CD4-positive, alpha-beta T cell treated with Interleukin-6 for 4 hours (primary cell): ENCODE measurements at regions not wholly inside any gene's neighbourhood (a gene's known extent, or its start where the extent isn't known, plus 50 kb on each side); places are given as distances from the start of the nearest gene placed in this dataset.

Experiments
- DNase-seq: peaks from one replicate; pipeline ENCODE4 v3.0.0-alpha.2; 2020; ENCODE audit warnings: mixed read lengths

DNA sequence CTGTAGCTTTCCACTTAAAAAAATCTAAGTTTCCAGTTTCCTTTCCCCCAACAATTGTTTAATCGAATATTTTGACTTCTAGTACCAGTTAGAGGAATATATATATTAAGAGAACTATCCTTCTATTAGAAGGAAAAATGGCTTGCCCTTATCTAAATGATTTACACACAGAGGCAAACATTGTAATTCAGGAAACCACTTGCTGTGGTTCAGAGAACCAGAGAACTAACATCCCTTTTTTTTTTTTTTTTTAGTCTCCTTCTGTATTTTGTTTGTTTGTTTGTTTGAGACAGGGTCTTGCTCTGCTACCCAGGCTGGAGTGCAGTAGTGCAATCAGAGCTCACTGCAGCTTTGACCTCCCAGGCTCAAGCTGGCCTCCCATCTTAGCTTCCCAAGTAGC, 746.6 kb downstream of the VRK1 start:
- no peak for DNase-seq

DNA sequence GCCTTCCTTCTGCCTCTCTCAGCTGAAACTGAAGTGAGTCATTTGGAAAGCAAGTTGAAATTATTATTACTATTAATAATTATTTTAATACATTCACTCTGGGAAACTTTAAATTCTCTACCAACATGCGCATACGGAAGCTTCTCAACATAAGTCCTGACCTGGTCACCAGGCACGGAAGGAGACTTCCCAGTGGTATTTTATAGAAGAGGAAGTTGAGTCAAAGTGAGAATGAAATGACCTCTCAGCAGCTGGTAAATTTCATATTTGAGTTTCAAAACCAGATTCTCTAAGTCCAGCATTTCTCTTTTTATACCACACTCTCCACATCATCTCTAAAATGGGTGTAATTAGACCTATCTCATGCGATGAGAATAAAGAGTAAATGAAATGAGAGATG, 747.4 kb downstream of the VRK1 start:
- DNase-seq, result no peak

DNA sequence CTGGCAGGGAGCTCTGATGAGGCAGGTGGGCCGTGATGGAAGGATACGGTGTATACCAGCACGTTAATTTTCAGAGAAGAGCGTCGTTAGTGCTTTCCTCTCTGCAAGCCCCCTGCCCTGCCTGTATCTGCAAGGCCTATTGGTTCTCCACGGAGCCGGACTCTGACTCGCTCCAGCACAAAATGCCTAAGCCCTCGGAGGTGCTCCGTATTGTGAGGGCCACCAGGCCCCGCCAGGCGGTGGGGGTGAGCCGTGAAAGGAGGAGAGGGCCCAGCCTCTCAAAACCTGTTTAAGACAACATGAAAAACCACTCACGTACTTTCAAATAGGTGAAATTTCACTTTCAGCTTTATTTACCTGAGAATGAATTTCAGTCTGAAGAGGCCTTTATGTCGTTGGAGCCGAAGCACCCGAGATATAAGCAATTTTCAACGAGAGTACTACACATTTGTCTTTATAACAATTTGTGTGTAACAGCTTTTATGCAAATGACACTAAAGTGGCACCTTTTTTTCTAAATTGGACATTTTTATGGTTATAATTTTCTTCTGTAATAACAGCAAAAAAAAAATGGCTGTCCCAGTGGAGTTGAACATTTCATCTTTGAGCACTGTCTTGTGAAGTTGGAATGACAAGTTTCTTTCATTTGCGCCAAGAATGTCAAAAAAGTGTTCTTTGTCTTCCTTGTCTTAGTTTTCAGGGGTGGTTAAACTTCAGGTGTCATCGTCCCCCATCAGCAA, 749.5 kb downstream of the VRK1 start:
- no peak for DNase-seq

DNA sequence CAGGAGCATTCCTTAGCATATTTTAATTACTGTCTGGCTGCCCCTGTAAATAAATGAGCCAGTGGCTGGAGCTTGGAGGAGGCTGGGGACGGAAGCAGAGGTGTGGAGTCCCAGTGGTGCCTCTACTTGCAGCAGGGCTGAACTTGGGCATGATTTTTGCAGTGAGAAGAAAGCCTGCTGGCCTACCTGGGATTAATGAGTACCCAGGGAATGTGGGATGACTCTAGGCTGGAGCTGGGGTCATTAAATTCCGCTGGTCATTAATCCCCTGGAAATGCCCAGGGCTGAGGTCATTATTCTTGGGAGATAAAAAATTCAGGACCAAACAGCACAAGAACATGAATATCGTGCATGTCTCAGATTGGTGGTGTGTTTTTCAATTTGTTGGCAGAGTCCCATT, 753.3 kb downstream of the VRK1 start:
- DNase-seq, result no peak

DNA sequence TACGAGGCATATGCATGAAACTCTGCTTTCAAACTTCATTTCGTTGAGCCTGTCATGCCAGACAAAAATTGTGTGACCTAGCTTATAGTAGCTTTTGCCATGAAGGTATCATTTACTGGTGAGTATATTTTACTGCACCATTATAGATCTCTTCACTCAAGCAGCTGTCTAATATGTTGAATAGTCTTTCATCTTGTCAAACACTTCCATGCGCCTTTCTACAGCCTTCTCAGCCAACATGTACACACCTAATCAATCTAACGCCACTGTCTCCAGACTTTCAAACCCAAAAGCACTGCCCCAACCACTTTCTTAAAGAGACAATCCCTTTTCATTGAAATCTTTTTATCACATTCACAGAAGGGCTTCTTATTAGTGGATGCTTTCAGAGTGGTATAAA, 757.4 kb downstream of the VRK1 start:
- no peak for DNase-seq

DNA sequence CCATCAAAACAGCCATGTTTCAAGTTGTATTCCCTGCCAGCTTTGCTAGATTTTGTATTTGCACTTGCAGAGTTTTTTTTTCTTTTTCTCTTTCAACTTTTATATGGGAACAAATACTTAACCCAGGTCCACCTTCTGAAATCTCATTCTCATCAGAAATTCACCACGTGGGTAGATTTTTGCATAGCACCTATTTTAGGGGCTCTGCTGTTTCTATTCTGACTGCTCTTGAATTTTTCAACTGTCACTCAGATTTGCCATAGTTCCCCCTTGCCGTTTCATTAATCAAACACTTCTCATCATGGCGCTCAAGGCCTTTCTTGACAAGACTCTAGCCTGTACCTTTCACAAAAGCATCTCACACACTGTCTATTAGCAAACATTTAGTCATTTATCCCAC, 767.2 kb downstream of the VRK1 start:
- no peak for DNase-seq

DNA sequence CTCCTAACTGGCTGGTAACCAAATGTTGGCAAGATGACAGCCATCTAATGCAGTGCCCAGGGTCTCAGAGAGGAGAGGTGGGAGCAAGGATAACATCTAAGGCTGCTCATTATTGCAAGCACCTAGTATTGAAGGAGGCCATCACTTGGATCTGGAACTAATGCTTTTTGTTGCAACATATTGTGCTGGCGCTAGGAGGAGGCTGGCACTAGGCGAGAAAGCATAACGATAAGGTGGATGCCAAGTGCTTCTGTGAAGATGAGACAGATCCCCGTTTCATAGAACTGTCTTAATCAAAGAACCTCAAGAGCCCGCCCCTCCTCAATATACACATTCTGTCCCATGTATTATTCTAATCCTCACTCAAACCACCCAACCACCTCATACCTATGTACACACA, 774.0 kb downstream of the VRK1 start:
- DNase-seq, result no peak

DNA sequence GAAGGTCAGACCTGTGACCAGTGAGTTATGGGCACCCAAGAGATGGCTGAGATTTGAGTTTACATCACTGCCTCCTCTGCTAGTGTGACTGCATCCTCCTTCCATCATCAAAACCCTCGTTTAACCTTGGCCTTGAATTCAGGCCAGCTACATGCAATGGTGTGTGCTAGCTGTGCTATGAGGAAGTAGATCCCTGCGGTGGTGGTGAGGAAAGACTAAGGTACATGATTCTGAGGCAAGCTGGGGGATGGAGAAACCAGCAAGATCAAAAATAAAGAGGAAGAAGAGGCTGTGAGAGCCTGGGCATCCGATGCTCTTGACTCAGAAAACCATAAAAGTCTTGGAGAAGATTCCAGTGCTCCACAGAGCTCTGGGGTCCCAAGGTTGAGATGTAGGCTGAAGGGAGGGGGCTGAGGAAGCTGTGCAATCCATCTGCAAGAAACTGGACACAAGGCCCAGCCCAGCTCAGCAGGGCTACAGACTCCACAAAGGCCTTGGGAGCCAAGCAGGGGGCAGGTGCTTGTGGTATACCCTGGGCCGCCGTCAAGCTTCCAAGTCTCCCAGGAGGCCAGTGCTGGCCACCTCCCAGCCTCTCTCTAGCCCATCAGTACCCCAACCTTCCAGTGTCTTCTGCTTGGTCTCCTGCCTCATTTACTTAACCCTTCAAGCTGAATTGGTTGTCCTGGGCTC, 774.8 kb downstream of the VRK1 start:
- DNase-seq, result no peak

DNA sequence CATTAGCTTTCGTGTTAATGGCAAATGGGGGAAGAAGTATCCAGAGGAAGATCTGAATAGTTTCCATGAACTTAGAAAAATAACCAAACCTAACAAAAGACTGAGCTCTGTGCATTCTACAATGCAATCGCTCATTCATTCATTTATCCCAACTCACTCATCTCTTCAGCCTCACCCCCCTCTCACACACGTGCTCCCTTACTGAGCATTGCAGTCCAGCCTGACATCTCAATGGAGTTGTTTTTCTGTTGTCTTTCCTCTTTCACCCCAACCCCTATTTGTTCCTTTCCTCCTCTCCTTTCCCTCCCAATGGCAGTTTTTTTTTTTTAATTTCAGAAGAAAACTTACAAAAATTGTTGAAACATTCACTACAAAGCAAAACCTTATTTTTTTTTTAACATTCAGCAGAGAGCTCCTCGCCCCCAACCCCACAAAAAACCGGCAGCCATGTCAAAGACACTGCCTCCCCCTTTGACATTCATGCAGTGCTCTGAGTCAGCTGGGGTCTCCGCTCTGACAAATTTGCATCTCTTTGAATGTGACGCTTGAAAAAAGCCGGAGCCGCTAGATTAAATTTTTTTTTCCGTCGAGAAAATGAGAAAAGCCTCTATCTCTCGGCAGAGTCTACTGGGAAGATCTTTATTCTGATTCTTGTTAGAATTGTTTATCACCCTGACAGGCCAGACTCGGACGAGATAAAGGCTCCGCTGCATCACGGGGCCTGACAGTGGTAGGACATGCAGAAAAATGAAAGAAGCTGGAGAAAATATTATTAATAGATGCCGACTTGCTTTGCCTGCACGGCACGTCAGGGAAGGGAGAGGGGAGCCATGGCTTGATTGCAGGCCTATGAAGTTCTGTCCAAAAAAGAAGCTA, 775.6 kb downstream of the VRK1 start:
- no peak for DNase-seq

DNA sequence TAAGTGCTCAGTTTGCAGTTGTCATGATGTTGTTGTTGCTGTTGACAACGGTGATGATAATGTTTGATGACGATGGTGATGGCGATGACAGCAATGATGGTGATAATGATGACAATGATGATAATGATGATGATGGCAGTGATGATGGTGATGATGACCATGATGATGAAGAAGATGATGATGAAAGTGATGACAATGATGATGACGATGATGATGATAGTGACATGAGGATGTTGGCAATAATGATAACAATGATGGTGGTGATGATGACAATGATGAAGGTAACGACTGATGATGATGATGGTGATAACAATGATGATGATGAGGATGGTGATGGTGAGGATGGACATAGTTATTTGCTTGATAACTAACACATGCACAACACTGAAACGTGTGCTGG, 778.5 kb downstream of the VRK1 start:
- DNase-seq, result no peak

DNA sequence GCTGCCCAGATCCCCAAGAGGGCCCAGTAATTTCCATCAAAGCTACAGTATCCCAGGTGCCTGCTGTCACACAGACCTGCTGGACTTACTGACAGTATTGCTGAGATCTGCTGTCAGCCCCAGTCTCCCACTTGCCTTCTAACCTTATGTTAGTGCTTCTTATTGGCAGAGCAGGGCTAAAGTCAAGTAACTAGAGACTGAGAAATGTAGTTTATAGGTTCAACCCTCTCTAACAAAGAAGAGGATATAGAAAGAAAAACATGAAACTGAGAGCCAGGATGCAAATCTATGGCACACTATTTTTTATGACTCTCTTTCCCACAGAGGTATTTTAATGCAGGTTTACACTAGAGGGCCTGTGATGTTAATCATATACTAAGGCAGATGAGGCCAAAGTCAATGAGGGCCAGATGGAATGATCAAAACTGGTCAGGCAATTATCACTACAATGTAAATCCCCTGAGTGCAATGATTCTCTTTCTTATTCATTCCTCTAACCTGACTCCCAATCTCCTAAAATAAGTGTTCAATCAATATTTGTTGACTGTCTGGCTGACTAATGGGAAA, 781.9 kb downstream of the VRK1 start:
- no peak for DNase-seq

DNA sequence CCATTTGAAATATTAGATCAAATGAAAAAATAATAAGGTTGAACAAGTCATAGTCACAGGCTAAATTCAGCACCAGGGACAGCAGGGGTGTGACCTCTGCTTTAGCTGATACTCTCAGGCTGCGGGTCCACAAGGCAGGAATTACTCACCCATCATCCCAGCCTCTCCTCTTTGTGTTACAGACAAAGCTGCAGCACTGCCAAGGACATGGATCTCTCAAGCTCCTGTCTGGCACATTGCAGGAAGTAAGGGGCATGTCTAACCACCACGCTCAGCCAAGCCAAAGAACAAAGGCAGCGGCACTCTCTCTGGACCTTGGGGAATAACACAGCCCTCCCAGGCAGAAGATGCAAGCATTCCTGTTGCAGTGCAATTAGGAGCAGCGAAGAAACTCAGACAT, 783.8 kb downstream of the VRK1 start:
- no peak for DNase-seq

DNA sequence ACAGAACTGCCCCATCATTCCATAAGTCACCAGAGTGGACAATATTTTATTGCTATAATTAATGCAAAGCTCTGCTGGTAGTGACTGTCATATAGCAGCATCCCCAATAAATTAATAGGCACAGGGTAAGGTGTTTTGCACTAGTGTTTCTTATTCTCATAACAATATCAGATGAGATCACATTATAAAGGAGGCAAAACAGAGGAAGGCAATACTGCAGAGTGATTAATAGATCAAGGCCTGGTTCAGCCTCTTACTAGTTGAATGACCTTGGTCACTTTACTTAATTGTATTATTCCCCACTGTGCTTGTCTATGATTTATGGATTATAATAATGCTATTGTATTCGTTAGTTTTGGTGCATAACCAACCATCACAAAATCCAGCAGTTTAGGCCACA, 784.8 kb downstream of the VRK1 start:
- no peak for DNase-seq

DNA sequence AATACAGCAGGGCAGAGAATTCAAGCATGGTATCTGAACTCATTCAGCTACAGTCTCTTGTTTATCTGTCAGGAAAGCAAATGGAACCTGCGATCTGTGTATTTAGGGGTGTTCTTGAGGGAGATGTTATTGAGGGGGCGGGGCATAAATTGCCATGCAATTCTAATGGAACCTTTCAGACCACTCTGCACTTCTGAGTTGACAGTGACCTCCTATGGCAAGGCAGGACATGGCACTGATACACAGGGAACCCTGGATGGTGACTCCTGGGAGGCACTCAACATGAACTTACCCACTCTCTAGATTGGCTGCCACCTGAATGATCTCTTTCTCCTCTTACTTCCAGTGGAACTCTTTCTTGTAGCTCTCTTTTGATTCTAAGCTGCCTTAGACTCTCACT, 787.3 kb downstream of the VRK1 start:
- no peak for DNase-seq

DNA sequence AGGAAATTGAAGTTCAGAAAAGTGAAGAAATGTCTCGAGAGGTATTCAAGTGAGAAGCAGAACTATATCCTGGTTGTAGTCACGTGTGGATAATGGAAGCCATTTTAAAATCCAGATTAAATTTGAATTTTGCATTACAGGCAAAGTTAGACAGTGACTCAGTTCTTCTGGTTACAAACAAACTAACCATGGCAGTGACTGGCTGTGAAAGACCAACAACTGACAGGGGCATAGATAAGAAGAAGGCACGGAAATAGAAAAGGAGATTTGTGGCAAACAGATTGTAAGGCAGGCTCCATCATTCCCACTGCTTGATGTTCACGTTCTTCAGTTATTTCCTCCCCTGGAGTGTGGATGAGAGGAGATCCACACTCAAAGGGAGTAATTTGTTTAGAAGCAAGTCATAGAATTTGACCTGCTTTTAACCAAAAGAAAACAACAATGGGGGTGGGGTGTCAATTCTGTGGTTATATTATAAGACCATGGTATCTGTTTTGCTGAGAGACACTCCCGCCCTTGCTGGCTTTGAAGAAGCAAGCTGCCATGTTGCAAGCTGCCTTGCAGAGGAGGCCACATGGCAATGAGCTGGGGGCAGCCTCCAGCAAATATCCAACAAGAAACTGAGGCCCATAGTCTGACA, 795.3 kb downstream of the VRK1 start:
- peak; percentile 24 for DNase-seq

DNA sequence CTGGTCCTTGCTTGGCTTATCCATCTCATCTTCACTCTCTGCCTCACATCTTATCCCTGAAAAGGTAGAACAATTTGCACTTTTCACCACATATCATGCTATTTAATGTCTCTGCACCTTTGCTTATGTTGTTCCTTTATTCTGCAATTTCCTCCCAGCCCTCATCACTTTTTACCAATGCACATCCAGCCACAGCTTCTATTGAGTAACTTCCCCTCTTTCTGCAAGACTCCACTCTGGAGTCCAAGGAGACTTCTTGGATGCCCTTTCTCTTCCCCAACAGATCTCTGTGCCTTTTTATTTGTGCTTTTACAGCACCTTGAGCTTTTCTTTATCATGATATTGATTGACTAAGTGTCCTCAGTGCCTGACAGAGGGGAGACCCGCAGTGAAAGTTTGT, 797.1 kb downstream of the VRK1 start:
- no peak for DNase-seq

DNA sequence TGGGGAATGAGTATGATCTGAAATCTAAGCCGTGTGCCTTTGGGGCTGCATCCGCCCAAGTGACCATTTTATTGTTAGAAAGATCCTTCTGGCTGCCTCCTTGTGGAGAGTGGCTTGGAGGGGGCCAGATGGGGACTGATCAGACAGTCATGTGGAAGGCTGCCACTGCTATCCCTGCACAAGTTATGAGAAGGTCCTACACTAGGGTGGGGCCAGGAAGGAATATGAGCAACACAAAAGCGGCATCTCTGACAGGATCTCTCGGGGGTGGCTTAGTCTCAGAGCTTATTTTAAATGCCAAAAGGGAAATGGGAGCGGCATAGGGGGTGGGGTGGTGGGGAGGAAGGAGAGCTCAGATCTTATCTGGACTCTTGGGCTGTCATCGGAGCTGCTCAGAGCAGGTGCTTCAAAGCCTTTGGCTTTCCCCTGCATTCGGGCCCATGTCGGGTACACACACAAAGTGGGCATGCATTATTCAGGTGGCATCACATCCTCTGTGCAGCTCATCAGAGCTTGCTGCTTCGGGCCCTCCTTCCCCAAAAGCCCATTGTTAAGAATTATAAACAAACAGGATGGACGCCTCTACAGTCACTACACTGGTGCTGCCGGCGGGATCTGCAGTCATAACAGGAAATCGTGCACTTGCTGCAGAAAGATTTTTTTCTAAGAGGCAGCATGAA, 805.4 kb downstream of the VRK1 start:
- peak; percentile 87 for DNase-seq

DNA sequence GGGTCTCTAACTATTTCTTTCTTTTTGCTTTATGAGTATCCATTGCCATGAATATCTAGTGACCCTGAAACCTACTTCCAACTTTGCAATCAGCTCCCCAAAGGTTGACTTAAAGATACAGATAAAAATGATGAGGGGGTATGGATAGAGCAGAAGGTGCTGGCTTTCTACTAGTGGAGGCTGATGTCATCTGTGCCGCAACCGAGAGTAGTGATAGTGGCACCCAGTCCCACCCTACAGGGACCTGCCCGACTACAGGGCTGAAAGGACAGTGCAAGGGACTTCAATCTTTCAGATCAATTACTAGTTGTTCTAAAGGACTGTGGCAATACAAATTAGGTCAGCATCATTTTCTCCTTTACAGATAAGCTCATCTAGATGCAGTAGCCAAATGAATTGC, 806.0 kb downstream of the VRK1 start:
- peak; percentile 75 for DNase-seq

DNA sequence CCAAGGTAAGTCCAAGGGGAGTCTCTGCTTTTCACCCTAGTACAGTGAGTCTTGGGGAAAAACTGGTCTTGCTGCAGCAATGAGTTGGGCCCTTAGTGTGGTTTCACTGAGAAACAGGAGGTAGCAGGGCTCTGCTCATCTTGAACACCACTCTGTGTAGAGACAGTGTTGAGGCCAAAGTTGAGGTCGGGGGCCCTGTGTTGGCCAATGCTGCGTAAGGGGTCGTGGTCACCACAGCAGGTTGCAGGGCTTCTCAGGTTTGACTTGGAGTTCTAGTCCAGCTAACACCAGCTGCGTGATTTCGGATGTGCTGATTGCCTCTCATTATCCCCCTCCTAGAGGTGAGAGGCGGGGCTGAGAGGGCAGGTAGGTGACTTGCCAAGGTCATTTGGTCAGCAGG, 807.5 kb downstream of the VRK1 start:
- no peak for DNase-seq

DNA sequence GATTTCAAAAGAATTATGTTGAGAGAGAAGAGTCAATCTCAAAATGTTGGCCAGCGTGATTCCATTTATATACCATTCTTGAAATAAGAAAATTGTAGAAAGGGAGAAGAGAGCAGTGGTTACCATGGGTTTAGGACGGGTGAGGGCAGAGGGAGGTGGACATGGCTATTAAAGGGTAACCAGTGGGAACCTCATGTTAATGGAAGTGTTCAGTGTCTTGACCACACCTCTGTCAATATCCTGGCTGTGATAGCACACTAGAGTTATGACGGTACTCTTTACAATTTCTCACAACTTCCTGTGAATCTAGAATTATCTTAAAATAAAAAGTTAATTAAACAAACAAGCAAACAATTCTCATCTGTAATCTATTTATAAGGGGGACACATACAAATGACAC, 821.2 kb downstream of the VRK1 start:
- DNase-seq, result no peak

DNA sequence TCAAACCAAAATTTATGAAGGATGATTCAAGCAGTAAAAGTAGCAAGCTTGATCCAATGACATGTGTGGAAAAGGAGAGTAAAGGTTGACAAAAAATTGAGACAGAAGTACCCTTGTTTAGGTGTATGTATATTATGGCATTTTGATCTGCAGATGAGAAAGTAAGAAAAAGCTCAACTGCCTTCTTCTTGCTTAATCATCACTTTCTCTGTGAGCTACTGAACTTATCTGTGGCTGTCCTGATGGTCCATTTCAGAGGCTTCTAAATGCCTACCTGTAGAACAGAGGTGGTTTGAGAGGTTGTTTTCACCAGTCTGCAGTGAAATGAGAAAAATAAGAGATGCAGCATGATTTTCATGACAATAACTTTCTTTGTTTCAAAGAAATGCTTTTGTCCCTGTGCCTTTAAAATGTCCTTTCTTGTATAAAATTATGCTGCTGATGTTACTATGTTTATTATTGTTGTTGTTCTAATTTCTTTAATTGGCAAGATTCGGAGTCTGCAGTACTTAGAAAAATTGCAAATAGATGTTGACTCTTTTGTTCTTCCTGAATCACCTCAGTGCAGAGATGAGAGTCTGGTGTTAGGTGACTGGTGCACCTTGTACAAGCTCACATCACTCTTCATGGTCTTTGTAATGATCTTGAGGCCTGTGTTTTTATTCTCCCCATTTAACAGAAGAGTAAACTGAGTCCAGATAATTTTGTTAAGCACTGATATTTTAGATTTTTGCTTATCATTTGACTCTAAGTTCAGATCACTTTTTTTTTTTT, 821.9 kb downstream of the VRK1 start:
- DNase-seq, result peak; percentile 31

DNA sequence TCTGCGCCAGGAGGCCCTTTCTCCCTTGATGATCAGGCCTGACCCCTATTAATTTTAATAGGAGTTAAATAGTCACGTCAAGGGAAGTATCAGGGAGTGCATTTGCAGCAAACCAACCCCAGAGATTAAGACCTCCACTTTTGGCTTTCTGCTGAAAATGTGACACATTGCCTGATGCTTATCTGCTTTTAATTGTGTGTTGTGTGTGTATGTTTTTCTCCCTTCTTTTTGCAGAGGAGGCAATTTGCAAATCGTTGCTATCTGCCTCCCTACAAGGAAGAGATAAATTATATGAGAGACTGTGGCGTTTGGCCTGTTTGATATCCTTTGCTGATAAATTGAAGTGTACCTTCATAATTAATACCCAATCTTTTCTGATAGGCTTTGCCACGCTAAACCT, 822.9 kb downstream of the VRK1 start:
- DNase-seq, result peak; percentile 19
